HG03280 (cell line): ENCODE measurements at regions not wholly inside any gene's neighbourhood (a gene's known extent, or its start where the extent isn't known, plus 50 kb on each side); places are given as distances from the start of the nearest gene placed in this dataset.
"Not testable (repeated sequence)": the region's sequence is repeated elsewhere in the genome, so short reads cannot be mapped to it uniquely, and the experiment has no call there.

Experiments
- ATAC-seq: cut with Tn5 transposase; IDR thresholded peaks from one replicate; pipeline ENCODE4 v1.9.1; 2021; ENCODE audit warnings: mild to moderate bottlenecking, moderate library complexity; ENCODE audit not compliant: unreplicated experiment

GRCh38 chr7:65146118-65146914 is 139.8 kb upstream of the ERV3-1 start:
- ATAC-seq, result not testable (repeated sequence)

- not testable (repeated sequence) for ATAC-seq
Measured at GRCh38 chr7:65145710-65146109, 139.2 kb upstream of the ERV3-1 start.

DNA sequence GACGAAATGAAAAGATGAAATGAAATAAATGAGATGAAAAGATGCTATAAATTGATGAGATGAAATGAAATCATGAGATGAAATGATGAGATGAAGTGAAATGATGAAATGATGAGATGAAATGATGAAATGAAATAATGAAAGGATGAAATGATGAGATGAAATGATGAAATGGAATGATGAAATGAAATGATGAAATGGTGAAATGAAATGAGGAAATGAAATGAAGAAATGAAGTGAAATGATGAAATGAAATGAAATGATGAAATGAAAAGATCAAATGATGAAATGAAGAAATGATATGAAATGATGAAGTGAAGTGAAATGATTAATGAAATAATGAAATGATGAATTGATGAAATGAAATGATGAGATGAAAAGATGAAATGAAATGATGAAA is 138.5 kb upstream of the ERV3-1 start:
- ATAC-seq, result not testable (repeated sequence)

- ATAC-seq, result not testable (repeated sequence)
Measured at GRCh38 chr7:65144557-65144956, 138.1 kb upstream of the ERV3-1 start.

DNA sequence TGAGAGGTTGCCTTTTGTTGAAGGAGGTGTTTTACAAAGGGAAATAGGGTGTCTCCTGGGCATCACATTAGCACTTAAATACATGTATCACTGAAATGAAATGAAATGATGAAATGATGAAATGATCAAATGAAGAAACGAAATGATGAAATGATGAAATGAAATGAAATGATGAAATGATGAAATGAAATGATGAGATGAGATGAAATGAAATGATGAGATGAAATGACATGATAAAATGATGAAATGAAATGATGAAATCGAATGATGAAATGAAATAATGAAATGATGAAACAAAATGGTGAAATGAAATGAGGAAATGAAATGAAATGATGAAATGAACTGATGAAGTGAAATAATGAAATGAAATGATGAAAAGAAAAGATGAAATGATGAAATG is 137.6 kb upstream of the ERV3-1 start:
- ATAC-seq, result not testable (repeated sequence)

DNA sequence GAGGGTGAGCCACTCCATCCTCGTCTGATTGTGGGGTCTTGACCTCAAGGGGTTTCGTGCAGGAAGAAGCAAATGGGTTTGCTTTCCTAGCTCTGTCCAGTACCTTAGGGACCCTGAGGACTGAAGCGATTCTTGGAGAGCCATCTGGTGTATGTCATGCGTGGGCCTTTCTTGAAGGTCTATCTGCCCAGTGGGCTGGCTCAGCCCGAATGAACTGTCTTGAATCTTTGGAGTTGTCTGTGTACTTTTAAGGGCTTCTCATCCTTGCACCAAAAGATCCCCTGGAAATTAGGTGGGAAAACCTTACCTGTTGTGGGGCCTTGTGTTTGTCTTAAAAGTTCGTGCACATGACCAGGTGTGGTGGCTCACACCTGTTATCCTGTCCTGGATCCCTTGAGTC is 135.4 kb upstream of the ERV3-1 start:
- not testable (repeated sequence) for ATAC-seq

GRCh38 chr7:65141405-65141778 is 134.9 kb upstream of the ERV3-1 start:
- ATAC-seq, result not testable (repeated sequence)

- not testable (repeated sequence) for ATAC-seq
Measured at GRCh38 chr7:65140543-65141404, 134.3 kb upstream of the ERV3-1 start.

DNA sequence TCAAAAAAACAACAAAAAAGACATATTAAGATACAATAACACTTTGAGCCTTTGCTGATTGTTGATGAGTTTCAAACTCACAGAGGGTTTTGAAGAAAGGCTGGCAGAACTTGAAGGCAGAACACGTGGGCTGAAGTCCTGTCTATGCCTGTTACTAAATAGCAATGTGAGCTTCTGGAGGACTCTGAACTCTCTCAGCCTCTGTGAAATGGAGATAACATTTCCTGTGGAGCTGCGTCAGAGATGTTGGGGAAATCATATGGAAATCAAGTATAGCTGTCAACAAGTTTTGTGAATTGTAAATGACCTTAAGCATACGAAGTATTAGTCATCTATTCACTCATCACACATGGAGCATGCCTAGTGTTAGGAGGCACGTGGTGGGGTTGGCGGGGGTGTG is 130.4 kb upstream of the ERV3-1 start:
- ATAC-seq, result not testable (repeated sequence)

GRCh38 chr7:65133087-65133486 is 126.6 kb upstream of the ERV3-1 start:
- not testable (repeated sequence) for ATAC-seq

DNA sequence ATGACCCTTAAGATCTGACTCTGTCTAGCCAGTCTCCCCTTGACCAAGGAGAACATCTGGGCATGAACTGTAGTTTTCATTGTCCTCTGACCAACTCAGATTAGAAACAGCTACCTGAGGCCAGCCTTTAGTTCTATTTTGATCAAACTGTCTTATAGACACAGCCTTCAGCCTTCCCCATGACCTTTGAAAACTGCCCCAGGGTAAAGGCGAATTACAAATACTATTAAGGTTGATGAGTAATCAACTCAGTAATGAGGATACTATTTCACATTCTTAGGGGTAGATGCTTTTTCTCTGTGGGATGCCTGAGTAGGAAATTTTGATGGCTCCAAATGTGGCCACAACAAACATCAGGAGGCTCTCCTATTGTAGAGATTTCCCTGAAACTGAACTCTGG is 125.8 kb upstream of the ERV3-1 start:
- ATAC-seq, result not testable (repeated sequence)

GRCh38 chr7:65127364-65127763 is 120.9 kb upstream of the ERV3-1 start:
- ATAC-seq, result not testable (repeated sequence)

- not testable (repeated sequence) for ATAC-seq
Measured at GRCh38 chr7:65124600-65124999, 118.1 kb upstream of the ERV3-1 start.

- ATAC-seq, result peak; percentile 64
Measured at GRCh38 chr7:65105650-65106203, 99.2 kb upstream of the ERV3-1 start.

GRCh38 chr7:65100499-65100898 is 94.0 kb upstream of the ERV3-1 start:
- not testable (repeated sequence) for ATAC-seq

DNA sequence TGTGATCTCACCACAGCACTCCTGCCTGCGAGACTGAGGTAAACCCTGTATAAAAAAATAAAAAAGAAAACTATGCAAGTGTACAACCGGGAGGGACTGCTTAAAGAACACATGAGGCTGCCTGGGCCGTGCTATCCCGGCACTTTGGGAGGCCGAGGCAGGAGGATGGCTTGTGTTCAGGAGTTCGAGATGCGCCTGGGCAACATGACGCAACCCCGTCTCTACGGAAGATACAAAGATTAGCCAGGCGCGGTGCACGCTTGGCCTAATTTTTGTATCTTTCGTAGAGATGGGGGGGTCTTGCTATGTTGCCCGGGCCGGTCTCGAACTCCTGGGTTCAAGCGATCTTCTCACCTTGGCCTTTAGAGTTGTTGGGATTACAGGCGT is 75.2 kb upstream of the ERV3-1 start:
- not testable (repeated sequence) for ATAC-seq

GRCh38 chr7:65080799-65081668 is 74.5 kb upstream of the ERV3-1 start:
- peak; percentile 100 for ATAC-seq

GRCh38 chr7:65074959-65075358 is 68.5 kb upstream of the ERV3-1 start:
- not testable (repeated sequence) for ATAC-seq

GRCh38 chr7:65073160-65073559 is 66.7 kb upstream of the ERV3-1 start:
- ATAC-seq, result not testable (repeated sequence)

- ATAC-seq, result not testable (repeated sequence)
Measured at GRCh38 chr7:65071854-65072431, 65.5 kb upstream of the ERV3-1 start.
